GM12864 (cell line): ENCODE measurements at regions not wholly inside any gene's neighbourhood (a gene's known extent, or its start where the extent isn't known, plus 50 kb on each side); places are given as distances from the start of the nearest gene placed in this dataset.

Experiments used
- DNase-seq: peaks from one replicate; pipeline ENCODE4 v3.0.0-alpha.2; 2011; ENCODE audit warnings: low read depth
- H3K4me3 ChIP-seq: 2 replicates; pipeline ENCODE4 v1.5.1; 2011; ENCODE audit warnings: mild to moderate bottlenecking, low read depth, low read length, control low read depth
- TF ChIP-seq, protein P1 (sequence below): IDR thresholded peaks from 2 replicates; pipeline ENCODE4 v1.5.1; 2011; ENCODE audit warnings: low read depth, mild to moderate bottlenecking, moderate library complexity, low read length, control low read depth, inconsistent platforms; ENCODE audit errors: missing control alignments

DNA sequence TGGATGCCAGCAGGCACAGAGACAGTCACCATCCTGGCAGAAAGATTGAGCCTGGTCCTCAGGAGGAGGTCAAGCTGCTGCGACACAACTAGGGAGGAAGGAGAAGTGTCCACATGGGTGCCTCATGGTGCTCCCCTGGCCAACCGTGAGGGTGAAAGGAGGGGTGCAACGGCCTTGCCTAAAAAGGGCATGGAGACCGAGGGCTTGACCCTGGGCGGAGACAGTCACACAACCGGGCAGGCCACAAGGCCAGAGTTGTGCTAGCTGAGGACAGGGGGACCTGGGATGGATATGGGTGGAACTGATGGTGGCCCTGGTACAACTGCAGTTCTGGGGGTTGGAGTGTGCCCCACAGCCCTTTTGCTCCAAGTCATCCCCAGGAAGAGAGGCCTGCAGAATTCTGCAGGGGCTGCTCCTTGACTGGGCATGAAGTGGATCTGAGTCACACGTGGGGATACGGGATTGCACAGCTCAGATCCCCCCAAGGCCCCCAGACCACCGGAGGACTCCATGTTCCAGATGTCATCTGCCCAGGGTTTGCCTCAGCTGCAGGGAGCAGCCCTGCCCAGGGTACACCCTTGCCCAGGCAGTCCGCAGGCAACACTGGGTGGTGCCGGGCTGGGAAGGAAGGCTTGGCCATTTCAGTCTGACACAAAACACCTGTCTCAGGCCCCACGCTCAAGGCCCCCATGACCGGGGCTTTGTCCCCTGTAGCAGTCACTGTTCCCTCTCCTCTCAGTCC is 602.3 kb upstream of the MGMT start:
- no peak overlapping the region for H3K4me3 ChIP-seq
- DNase-seq, result no peak
- TF ChIP-seq, protein P1, sequence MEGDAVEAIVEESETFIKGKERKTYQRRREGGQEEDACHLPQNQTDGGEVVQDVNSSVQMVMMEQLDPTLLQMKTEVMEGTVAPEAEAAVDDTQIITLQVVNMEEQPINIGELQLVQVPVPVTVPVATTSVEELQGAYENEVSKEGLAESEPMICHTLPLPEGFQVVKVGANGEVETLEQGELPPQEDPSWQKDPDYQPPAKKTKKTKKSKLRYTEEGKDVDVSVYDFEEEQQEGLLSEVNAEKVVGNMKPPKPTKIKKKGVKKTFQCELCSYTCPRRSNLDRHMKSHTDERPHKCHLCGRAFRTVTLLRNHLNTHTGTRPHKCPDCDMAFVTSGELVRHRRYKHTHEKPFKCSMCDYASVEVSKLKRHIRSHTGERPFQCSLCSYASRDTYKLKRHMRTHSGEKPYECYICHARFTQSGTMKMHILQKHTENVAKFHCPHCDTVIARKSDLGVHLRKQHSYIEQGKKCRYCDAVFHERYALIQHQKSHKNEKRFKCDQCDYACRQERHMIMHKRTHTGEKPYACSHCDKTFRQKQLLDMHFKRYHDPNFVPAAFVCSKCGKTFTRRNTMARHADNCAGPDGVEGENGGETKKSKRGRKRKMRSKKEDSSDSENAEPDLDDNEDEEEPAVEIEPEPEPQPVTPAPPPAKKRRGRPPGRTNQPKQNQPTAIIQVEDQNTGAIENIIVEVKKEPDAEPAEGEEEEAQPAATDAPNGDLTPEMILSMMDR, result no peak

DNA sequence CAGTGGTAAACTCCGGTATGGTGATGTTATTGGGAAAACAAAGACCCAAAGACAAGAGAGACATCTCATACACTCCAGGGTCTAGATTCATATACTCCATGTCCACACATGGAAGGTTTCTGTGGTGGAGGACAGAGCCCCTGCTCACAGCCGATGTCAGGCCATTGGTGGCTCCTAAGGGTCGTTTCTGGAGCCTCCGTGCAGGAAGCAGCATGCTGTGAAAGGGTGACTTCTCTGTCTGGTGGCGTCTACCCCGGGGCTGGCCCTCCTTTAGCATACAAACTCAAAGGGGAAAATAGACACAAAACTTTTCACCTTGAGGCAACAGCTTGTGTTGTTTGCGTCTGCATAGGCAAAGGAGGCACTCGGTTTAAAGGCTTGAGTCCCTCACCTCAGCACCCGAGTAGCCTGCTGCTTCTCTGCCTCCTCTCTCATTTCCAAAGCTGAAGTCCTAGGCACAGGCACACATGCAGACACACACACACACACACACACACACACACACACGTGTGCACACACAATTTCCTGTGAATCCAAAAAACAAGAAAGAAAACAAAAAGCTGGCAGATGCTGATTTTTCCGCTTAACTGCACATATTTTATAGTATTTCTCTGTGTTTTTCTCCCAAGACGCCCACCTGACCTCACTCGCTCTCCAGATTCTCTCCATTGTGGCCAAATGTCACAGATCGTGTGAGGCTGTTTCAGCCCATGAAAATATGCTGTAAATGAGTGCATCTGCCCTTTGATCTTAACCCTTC is 601.4 kb upstream of the MGMT start:
- TF ChIP-seq, protein P1, result no peak
- no peak for DNase-seq
- H3K4me3 ChIP-seq, result no peak overlapping the region

DNA sequence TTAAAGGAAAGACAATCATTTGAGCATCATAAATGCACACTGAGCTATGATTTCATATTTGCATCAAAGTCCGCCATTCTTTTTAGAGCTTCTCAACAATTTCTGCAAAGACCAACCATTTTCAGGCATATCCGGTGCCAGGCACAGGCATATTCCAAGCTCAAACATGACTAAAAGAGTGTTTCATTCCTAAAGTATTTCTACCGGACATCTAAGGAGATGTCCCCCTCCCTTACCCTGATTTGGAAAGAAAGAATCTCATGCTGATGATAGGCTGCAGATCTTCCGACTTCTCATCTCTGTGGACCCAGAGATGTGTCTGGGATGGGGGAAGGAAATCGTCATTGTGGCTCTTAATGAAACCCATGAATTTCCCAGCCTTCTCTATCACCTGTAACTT is 600.5 kb upstream of the MGMT start:
- no peak for DNase-seq
- TF ChIP-seq, protein P1, result no peak
- no peak overlapping the region for H3K4me3 ChIP-seq

DNA sequence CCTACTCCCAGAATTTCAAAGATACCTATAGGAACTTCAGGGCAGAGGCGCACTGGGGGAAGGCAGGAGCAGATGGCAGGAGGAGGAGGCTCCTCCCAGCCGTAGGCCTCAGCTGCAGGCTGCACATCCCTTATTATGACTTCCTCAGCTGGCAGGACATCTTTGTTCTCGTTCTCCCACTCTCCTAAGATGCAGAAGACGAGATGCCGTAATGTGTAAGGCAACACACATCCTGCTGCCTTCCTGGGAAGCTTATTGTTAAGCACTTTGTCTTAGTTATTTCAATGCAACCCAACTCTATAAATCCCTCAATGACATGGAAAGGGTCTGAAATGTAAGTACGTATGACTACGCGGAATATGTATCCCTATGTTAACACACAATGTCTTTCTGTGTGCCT is 599.8 kb upstream of the MGMT start:
- TF ChIP-seq, protein P1, result no peak
- H3K4me3 ChIP-seq, result no peak overlapping the region
- DNase-seq, result no peak

DNA sequence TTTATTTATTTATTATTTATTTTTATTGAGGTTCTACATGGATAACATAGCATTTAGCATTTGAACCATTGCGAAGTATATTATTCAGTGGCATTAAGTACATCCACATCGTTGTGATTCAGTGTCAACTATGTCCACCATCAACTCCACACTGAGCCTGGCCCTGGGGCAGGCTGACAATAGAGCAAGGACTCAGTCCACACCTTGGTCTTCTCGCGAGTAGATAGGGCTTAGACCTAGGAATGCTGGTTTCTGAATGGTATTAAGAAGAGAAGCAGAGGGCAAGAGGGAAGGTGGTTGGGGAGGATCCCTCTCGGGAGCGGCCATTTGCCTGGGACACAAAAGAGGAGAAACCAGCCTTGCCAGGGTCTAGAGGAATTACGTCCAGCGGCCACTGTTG is 599.2 kb upstream of the MGMT start:
- TF ChIP-seq, protein P1, result no peak
- DNase-seq, result no peak
- no peak overlapping the region for H3K4me3 ChIP-seq

DNA sequence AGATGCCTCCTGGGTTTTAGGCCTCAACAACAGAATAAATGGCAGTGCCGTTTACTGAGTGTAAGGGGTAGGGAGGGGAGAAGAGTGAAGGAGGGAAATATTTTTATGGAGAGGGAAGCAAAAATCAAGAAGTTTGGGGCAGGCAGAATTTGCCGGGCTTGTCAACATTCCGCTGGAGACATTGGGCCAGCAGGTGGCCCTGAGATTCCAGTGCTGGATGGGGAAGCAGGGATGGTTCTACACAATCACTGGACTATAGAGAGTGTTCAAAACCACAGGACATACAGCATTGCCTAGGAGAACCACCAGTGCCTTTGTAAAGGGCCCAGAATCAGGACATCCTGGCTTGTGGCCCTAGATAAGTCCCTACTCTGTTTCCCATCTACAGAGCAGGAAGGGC is 598.6 kb upstream of the MGMT start:
- no peak overlapping the region for H3K4me3 ChIP-seq
- TF ChIP-seq, protein P1, result no peak
- DNase-seq, result no peak
